ENCODE measurements at regions not wholly inside any gene's neighbourhood (a gene's known extent, or its start where the extent isn't known, plus 50 kb on each side); places are given as distances from the start of the nearest gene placed in this dataset.

DNA sequence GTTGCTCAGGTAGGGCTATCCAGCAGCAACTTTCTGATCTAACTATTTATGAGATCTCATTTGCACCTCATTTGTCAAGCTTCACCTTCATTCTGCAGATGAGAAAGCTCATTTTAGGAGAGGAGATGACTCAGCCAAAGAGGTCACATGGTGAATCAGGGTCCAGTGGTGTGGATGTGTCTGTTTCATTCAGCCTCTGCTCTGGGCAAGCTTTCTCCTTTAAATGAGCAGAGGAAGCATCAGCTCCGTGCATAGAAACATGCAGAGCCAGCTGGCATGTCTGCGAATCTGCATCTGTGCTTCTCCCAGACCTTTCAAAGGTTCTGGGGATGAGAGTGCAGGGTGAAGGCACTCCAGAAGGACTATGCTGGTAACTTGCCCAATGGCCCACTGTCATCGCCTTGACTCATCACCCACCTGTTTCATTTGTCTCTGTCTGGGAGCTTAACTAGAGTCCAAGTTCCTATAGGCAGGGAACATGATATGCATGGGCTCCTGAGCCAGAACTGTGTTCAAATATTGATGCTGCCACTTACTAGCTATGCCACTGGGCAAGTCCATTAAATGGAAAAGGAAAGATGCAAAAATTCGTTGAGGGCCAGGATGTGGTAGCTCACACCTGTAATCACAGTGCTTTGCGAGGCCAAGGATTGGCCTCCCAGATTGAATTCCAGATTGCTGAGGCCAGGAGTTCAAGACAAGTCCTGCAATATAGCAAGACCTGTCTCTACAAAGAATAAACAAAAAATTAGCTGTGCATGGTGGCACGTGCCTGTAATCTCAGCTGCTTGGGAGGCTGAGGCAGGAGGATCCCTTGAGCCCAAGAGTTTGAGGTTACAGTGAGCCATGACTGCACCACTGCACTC is 67.1 kb upstream of the NLK start:
- Mint-ChIP-seq H3K4me3 (no peak overlapping the region), H3K36me3 (no peaks in the 10 kb centered on the region), H3K27me3 (peaks cover 7% of the 10 kb centered on the region), H3K4me1 (ENCODE audit: low read depth) (no peaks in the 10 kb centered on the region), H3K9me3 (no peaks in the 10 kb centered on the region), H3K27ac (no peak overlapping the region)
- ChIA-PET POLR2A (no interaction called here), CTCF (no interaction called here)
- intact Hi-C loops (cut with micrococcal nuclease) = no loop called here
- no peak for DNase-seq

DNA sequence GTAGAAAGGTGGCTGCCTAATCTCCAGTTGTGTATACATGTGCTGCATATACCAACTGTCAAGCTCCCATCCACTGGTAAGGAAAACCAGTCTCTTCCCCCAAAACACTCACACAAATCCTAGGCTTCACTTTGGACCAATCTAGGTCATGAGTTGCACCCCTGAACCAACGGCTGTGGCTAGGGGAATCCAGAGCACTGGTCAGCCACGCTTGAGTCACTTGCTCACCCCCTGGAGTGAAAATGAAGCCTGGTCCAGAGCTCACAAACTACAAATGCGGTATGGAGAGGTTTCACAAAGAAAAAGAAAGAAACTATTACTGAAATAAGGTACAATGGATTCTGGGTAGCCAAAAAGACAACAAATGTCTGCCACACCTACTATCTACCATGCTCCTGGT is 66.1 kb upstream of the NLK start:
- ChIA-PET POLR2A (interaction anchor here (1.0 kb wide), 1 partner anchor 11 kb away, joined by 3 read pairs; no protein-coding TSS in a partner anchor), CTCF (no interaction called here)
- DNase-seq = no peak
- Mint-ChIP-seq H3K27ac (no peak overlapping the region), H3K4me3 (no peak overlapping the region), H3K27me3 (peaks cover 7% of the 10 kb centered on the region), H3K36me3 (no peaks in the 10 kb centered on the region), H3K9me3 (no peaks in the 10 kb centered on the region), H3K4me1 (ENCODE audit: low read depth) (no peaks in the 10 kb centered on the region)
- intact Hi-C loops (cut with micrococcal nuclease) = no loop called here

DNA sequence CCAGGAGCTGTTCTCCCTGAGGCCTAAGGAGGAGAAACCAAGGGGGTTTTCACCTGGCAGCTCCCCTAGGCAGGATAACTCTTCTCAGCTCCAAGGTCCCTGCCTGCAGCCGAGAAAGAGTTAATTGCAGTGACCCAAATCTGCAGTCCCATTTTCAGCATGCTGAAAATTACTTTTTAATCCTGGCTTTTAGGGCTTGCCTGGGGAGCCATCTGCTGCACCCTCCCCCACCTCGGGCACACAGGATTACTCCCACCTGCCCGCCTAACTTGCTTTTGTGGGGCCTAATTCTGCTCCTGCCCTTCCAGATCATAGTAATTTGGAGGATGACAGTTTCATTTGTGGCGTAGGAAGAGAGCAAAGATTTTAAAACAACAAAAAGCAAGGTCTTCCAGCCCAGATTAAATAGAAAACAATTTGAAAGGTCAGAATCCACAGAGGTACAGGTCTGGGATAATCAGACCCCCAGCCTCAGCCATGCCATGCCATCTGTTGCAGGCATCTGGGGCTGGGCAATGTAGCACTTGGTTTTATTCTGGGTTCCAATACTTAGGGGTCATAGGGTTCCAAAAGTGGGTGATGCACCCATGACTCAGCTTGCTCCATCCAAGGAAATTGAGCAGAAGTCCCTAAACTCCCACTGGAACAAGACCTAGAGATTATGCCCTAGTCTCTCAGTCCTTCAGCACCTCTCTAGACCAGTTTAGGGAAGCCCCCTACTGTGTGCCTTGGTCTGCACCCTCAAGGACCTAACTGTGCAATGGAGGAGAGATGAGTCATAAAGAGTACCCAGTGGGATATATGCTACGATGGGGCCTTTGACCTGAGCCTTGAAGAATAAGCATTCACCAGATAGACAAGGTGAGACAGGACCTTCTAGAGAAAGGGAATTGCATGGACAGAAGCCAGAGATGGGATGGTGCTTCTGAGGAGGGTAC is 64.5 kb upstream of the NLK start:
- no peaks in the 10 kb centered on the region for H3K9me3 Mint-ChIP-seq
- H3K27me3 Mint-ChIP-seq = peaks cover 7% of the 10 kb centered on the region
- CTCF ChIA-PET = no interaction called here
- no peak overlapping the region for H3K4me3 Mint-ChIP-seq
- H3K36me3 Mint-ChIP-seq = no peaks in the 10 kb centered on the region
- no peak overlapping the region for H3K27ac Mint-ChIP-seq
- intact Hi-C loops (cut with micrococcal nuclease) = no loop called here
- H3K4me1 Mint-ChIP-seq (ENCODE audit: low read depth) = no peaks in the 10 kb centered on the region
- no peak for DNase-seq
- POLR2A ChIA-PET = no interaction called here

DNA sequence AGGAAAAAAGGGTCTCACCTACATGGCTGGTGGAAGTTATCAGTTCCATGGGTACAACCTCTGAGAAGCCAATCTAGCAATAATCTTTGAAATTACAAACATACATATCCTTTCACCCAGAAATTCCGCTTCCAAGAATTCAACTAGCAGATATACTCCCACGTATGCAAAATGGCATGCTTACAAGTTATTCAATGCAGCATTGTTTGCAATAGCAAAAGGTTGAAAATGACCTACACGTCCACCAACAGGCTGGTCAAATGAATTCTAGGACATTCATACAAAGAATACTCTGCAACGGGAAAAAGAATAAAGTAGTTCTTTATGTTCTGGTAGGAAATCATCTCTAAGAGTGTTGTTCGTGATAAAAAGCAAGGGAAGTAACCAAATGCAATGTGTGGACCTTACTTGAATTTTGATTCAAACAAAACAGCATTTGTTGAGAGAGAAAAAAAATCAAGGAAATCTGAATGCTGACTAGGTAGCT is 63.7 kb upstream of the NLK start:
- H3K4me1 Mint-ChIP-seq (ENCODE audit: low read depth) = no peaks in the 10 kb centered on the region
- no peak overlapping the region for H3K4me3 Mint-ChIP-seq
- no peaks in the 10 kb centered on the region for H3K36me3 Mint-ChIP-seq
- H3K9me3 Mint-ChIP-seq = no peaks in the 10 kb centered on the region
- CTCF ChIA-PET = no interaction called here
- no peak overlapping the region for H3K27ac Mint-ChIP-seq
- no peak for DNase-seq
- intact Hi-C loops (cut with micrococcal nuclease) = no loop called here
- peaks cover 8% of the 10 kb centered on the region for H3K27me3 Mint-ChIP-seq
- POLR2A ChIA-PET = no interaction called here

DNA sequence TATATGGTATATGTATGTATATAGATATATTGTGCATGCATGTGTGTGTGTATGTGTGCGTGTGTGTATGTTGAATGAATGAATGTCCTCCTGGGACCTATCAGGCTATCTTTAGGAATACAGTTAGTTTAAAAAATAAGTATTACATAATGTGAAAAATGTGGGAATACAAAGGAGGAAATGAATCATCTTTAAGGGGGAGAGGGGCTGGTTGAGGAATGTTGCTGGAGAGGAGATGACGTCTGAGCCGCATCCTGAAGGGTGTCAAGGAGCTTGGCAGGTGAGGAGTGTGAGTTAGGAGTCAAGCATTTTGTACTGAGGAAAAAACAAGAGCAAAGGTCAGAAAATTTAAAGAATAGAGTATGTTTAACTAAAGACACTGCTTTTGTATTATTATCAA is 62.4 kb upstream of the NLK start:
- Mint-ChIP-seq H3K27ac (no peak overlapping the region), H3K27me3 (peaks cover 10% of the 10 kb centered on the region), H3K36me3 (no peaks in the 10 kb centered on the region), H3K4me1 (ENCODE audit: low read depth) (no peaks in the 10 kb centered on the region), H3K4me3 (no peak overlapping the region), H3K9me3 (no peaks in the 10 kb centered on the region)
- POLR2A ChIA-PET = no interaction called here
- CTCF ChIA-PET = no interaction called here
- no peak for DNase-seq
- intact Hi-C loops (cut with micrococcal nuclease) = no loop called here

DNA sequence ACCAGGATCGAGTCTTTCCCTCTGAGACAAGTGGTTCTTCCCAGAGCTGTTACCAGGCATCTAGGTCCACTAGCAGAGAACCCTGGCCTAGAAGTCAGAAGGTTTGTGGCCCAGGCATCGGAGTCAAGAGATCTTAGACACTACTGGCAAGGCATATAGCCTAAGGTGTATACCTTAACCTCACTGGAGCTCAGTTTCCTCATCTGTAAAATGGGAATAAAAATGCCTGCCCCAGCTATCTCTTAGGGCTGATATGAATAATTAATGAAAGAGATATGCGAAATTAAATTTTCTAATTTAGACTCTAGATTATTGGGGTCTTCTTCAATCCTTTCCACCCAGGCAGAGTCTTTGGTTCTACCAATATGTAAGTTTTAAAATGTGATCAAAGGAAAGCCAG is 60.5 kb upstream of the NLK start:
- Mint-ChIP-seq H3K9me3 (no peaks in the 10 kb centered on the region), H3K4me3 (no peak overlapping the region), H3K27ac (no peak overlapping the region), H3K4me1 (ENCODE audit: low read depth) (peaks cover 3% of the 10 kb centered on the region), H3K27me3 (peaks cover 12% of the 10 kb centered on the region), H3K36me3 (no peaks in the 10 kb centered on the region)
- CTCF ChIA-PET = interaction anchor here (1.0 to 2.3 kb wide), 3 partner anchors 49 to 269 kb away, joined by 3 to 5 read pairs (median 3); partner anchors contain the start of gene LYRM9
- POLR2A ChIA-PET = no interaction called here
- no peak for DNase-seq
- intact Hi-C loops (cut with micrococcal nuclease) = no loop called here

DNA sequence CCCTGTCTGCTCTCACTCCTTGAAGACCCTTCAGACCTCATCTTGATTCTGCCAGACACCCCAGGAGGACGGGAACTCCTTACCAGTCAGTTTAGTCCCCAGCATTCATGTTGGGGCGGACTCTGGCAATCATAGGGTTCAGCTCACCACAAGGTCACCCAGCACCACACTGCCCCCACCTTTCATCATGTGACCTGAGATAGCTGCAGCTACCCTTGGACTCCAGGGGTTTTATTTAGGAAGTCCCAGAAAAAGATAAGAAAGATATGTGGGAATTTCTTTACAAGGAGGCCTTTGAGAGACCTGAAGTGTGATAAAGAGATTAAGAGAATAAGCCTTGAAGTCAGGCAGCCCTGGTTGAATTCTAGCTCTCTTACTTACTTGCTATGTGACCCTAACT is 59.8 kb upstream of the NLK start:
- Mint-ChIP-seq H3K27me3 (peaks cover 12% of the 10 kb centered on the region), H3K4me3 (no peak overlapping the region), H3K4me1 (ENCODE audit: low read depth) (peaks cover 3% of the 10 kb centered on the region), H3K9me3 (no peaks in the 10 kb centered on the region), H3K27ac (no peak overlapping the region), H3K36me3 (no peaks in the 10 kb centered on the region)
- POLR2A ChIA-PET = no interaction called here
- DNase-seq = no peak
- intact Hi-C loops (cut with micrococcal nuclease) = no loop called here
- CTCF ChIA-PET = interaction anchor here (2.3 kb wide), 1 partner anchor 89 kb away, joined by 5 read pairs; the partner anchor contains the start of gene LYRM9

DNA sequence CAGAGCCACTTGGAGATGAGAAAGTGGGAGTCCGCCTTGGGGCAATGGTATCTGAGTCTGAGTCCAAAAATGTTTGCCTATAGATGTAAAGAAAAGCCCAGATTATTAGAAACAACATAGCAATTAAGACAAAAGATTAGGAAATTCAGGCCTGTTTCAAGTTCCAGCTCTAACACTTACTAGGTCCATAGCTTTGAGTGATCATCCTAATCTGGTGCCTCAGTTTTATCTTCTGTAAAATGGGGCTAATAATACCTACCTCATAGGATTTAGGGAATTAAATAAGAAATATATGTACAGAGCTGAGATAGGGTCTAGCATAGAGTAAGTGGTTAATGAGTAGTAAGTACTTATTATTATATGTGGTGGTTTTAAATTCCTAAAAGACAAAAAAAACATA is 58.6 kb upstream of the NLK start:
- intact Hi-C loops (cut with micrococcal nuclease) = no loop called here
- ChIA-PET POLR2A (no interaction called here), CTCF (interaction anchor here (2.3 kb wide), 1 partner anchor 90 kb away, joined by 5 read pairs; the partner anchor contains the start of gene LYRM9)
- Mint-ChIP-seq H3K9me3 (no peaks in the 10 kb centered on the region), H3K4me3 (no peak overlapping the region), H3K27me3 (peaks cover 8% of the 10 kb centered on the region), H3K36me3 (no peaks in the 10 kb centered on the region), H3K4me1 (ENCODE audit: low read depth) (peaks cover 3% of the 10 kb centered on the region), H3K27ac (no peak overlapping the region)
- no peak for DNase-seq

DNA sequence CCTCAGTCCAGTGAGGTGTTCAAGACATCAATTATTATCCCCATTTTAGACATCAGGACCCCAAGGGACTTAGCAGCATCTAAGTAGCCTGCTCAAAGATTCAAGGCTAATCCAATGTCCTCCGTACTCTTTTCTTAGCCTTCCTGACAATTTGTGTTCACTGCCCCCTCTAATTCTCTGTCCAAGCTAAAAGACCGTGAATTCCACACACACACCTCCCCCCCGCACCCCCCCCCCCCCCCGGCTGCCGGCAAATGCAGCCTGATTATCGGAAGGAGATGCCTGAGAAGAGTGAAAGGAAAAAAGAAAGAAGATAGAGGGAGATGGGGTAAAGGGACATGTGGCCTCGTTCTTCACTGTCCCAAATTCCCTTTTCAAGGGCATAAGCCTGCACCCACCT is 58.1 kb upstream of the NLK start:
- POLR2A ChIA-PET = no interaction called here

DNA sequence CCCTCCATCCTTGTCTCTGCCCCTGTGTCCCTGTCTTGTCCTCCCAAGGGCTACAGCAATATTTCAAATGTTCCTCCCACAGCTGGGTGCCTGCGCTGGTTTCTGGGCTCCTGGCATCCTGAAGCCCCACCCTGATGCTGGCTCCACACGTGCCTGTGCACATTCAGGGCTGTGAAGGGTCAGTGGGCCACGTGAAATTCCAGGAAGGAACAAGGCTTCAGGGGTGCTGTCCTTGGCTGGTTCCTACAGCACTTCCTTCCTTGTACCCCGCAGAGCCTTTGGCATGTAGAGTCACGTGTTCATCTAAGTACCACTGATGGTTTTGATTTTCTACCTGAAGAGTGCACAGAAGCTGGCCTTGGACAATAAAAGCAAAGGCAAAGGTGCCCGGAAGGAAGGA is 57.7 kb upstream of the NLK start:
- Mint-ChIP-seq H3K9me3 (no peaks in the 10 kb centered on the region), H3K36me3 (no peaks in the 10 kb centered on the region), H3K4me3 (no peak overlapping the region), H3K27me3 (peaks cover 8% of the 10 kb centered on the region), H3K4me1 (ENCODE audit: low read depth) (peaks cover 3% of the 10 kb centered on the region), H3K27ac (no peak overlapping the region)
- intact Hi-C loops (cut with micrococcal nuclease) = no loop called here
- no peak for DNase-seq
- POLR2A ChIA-PET = no interaction called here
- CTCF ChIA-PET = no interaction called here

More for the DNA sequence above, 58.1 kb upstream of the NLK start:
- no peaks in the 10 kb centered on the region for H3K36me3 Mint-ChIP-seq
- intact Hi-C loops (cut with micrococcal nuclease) = no loop called here
- H3K27me3 Mint-ChIP-seq = peaks cover 8% of the 10 kb centered on the region
- H3K9me3 Mint-ChIP-seq = no peaks in the 10 kb centered on the region
- no peak for DNase-seq
- H3K4me1 Mint-ChIP-seq (ENCODE audit: low read depth) = peaks cover 3% of the 10 kb centered on the region
- H3K27ac Mint-ChIP-seq = no peak overlapping the region
- no peak overlapping the region for H3K4me3 Mint-ChIP-seq
- CTCF ChIA-PET = no interaction called here

DNA sequence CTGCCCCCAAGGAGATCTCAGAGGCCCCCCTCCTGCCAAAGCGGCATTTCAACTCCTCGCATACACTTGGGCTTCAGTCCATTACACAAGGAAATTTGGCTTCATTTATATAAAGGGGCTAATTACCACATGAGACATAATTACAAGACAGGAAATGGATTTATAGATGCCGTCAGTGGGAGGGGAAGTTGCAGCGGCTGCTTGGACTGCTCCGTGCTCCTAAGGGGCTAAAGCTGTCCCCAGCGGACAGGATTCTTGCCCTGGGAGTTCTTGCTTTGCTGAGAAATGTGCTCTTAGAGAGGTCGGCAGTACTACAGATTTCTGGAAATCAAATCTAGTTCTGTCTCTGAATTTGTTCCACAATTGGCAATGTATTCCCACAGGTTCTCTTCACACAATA is 57.2 kb upstream of the NLK start:
- peaks cover 8% of the 10 kb centered on the region for H3K27me3 Mint-ChIP-seq
- DNase-seq = no peak
- intact Hi-C loops (cut with micrococcal nuclease) = no loop called here
- H3K4me1 Mint-ChIP-seq (ENCODE audit: low read depth) = peaks cover 3% of the 10 kb centered on the region
- ChIA-PET CTCF (no interaction called here), POLR2A (no interaction called here)
- no peak overlapping the region for H3K4me3 Mint-ChIP-seq
- no peaks in the 10 kb centered on the region for H3K36me3 Mint-ChIP-seq
- no peaks in the 10 kb centered on the region for H3K9me3 Mint-ChIP-seq
- no peak overlapping the region for H3K27ac Mint-ChIP-seq

DNA sequence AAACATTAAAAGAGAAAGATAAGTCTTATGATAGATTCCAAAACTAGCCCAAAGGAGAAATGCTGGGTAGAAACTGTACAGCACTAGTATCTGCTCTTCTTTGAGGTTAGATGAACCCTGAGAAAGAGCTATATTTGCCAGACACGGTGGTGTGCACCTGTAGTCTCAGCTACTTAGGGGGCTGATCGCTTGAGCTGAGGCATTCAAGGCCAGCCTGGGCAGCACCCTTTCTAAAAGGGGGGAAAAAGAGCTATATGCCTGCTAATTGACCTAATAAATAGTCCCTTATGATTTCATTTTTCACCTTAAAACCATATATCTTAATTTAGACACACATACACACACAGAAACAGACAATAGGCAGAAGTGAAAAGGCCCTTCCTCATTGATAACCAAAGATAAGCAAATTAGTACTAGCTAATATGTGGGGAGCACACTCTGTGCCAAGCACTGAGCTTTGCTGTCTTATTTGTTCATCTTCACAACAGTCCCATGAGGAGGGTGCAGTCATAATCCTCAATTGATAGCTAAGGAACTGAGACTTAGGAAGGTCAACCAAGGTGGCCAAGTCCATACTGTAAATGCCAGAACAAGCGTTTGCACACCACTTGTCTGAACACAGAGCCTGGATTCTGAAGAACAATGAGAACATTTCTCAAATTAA is 56.6 kb upstream of the NLK start:
- ChIA-PET CTCF (no interaction called here), POLR2A (no interaction called here)
- intact Hi-C loops (cut with micrococcal nuclease) = no loop called here
- Mint-ChIP-seq H3K4me3 (no peak overlapping the region), H3K27ac (no peak overlapping the region), H3K9me3 (no peaks in the 10 kb centered on the region), H3K4me1 (ENCODE audit: low read depth) (peaks cover 3% of the 10 kb centered on the region), H3K27me3 (peaks cover 8% of the 10 kb centered on the region), H3K36me3 (no peaks in the 10 kb centered on the region)
- DNase-seq = no peak
